ENCODE measurements at regions not wholly inside any gene's neighbourhood (a gene's known extent, or its start where the extent isn't known, plus 50 kb on each side); places are given as distances from the start of the nearest gene placed in this dataset.

DNA sequence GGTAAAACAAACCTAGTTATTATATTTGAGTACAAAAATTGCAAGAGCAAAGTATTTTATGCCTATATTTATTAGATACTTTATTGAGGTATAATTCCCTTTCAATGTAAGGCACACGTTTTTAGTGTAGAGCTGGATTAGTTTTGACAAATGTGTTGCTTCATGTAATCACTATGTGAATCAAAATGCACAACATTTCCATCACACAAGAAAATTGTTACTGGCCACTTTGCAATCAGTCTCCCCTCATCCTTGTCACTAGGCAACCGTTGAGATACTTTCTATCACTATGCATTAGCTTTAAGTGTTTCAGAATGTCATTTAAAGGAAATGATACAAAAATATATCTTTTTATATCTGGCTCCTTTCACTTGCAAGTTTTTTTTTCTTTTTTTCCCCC, 531.0 kb downstream of the CCER1 start:
- ChIA-PET SMC1A (ENCODE audit: uncharacterized antibody, unreplicated experiment) (no interaction called here), RAD21 (ENCODE audit: unreplicated experiment) (no interaction called here)
- no peak for TF ChIP-seq SUZ12 (IDR thresholded peaks at IDR 0.05; ENCODE audit: unreplicated experiment)
- TF ChIP-seq, protein P1, sequence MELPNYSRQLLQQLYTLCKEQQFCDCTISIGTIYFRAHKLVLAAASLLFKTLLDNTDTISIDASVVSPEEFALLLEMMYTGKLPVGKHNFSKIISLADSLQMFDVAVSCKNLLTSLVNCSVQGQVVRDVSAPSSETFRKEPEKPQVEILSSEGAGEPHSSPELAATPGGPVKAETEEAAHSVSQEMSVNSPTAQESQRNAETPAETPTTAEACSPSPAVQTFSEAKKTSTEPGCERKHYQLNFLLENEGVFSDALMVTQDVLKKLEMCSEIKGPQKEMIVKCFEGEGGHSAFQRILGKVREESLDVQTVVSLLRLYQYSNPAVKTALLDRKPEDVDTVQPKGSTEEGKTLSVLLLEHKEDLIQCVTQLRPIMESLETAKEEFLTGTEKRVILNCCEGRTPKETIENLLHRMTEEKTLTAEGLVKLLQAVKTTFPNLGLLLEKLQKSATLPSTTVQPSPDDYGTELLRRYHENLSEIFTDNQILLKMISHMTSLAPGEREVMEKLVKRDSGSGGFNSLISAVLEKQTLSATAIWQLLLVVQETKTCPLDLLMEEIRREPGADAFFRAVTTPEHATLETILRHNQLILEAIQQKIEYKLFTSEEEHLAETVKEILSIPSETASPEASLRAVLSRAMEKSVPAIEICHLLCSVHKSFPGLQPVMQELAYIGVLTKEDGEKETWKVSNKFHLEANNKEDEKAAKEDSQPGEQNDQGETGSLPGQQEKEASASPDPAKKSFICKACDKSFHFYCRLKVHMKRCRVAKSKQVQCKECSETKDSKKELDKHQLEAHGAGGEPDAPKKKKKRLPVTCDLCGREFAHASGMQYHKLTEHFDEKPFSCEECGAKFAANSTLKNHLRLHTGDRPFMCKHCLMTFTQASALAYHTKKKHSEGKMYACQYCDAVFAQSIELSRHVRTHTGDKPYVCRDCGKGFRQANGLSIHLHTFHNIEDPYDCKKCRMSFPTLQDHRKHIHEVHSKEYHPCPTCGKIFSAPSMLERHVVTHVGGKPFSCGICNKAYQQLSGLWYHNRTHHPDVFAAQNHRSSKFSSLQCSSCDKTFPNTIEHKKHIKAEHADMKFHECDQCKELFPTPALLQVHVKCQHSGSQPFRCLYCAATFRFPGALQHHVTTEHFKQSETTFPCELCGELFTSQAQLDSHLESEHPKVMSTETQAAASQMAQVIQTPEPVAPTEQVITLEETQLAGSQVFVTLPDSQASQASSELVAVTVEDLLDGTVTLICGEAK (IDR thresholded peaks at IDR 0.05; ENCODE audit: borderline replicate concordance): no peak
- no peak for TF ChIP-seq PAX5 (IDR thresholded peaks at IDR 0.05; ENCODE audit: borderline replicate concordance, low read depth, low read length)
- TF ChIP-seq, protein P2, sequence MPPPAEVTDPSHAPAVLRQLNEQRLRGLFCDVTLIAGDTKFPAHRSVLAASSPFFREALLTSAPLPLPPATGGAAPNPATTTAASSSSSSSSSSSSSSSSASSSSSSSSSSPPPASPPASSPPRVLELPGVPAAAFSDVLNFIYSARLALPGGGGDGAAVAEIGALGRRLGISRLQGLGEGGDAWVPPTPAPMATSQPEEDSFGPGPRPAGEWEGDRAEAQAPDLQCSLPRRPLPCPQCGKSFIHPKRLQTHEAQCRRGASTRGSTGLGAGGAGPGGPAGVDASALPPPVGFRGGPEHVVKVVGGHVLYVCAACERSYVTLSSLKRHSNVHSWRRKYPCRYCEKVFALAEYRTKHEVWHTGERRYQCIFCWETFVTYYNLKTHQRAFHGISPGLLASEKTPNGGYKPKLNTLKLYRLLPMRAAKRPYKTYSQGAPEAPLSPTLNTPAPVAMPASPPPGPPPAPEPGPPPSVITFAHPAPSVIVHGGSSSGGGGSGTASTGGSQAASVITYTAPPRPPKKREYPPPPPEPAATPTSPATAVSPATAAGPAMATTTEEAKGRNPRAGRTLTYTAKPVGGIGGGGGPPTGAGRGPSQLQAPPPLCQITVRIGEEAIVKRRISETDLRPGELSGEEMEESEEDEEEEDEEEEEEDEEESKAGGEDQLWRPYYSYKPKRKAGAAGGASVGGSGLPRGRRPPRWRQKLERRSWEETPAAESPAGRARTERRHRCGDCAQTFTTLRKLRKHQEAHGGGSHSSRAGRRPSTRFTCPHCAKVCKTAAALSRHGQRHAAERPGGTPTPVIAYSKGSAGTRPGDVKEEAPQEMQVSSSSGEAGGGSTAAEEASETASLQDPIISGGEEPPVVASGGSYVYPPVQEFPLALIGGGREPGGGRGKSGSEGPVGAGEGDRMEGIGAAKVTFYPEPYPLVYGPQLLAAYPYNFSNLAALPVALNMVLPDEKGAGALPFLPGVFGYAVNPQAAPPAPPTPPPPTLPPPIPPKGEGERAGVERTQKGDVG (CRISPR knock-in tag; IDR thresholded peaks at IDR 0.05): no peak
- no peak for TF ChIP-seq ZNF217 (IDR thresholded peaks at IDR 0.05)
- TF ChIP-seq, protein P3, sequence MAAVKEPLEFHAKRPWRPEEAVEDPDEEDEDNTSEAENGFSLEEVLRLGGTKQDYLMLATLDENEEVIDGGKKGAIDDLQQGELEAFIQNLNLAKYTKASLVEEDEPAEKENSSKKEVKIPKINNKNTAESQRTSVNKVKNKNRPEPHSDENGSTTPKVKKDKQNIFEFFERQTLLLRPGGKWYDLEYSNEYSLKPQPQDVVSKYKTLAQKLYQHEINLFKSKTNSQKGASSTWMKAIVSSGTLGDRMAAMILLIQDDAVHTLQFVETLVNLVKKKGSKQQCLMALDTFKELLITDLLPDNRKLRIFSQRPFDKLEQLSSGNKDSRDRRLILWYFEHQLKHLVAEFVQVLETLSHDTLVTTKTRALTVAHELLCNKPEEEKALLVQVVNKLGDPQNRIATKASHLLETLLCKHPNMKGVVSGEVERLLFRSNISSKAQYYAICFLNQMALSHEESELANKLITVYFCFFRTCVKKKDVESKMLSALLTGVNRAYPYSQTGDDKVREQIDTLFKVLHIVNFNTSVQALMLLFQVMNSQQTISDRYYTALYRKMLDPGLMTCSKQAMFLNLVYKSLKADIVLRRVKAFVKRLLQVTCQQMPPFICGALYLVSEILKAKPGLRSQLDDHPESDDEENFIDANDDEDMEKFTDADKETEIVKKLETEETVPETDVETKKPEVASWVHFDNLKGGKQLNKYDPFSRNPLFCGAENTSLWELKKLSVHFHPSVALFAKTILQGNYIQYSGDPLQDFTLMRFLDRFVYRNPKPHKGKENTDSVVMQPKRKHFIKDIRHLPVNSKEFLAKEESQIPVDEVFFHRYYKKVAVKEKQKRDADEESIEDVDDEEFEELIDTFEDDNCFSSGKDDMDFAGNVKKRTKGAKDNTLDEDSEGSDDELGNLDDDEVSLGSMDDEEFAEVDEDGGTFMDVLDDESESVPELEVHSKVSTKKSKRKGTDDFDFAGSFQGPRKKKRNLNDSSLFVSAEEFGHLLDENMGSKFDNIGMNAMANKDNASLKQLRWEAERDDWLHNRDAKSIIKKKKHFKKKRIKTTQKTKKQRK (IDR thresholded peaks at IDR 0.05; ENCODE audit: low read depth, low read length): no peak
- TF ChIP-seq CHD2 (IDR thresholded peaks at IDR 0.05; ENCODE audit: borderline replicate concordance, low read depth, low read length): no peak
- TF ChIP-seq, protein P4, sequence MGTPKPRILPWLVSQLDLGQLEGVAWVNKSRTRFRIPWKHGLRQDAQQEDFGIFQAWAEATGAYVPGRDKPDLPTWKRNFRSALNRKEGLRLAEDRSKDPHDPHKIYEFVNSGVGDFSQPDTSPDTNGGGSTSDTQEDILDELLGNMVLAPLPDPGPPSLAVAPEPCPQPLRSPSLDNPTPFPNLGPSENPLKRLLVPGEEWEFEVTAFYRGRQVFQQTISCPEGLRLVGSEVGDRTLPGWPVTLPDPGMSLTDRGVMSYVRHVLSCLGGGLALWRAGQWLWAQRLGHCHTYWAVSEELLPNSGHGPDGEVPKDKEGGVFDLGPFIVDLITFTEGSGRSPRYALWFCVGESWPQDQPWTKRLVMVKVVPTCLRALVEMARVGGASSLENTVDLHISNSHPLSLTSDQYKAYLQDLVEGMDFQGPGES (IDR thresholded peaks at IDR 0.05): no peak
- TF ChIP-seq MEF2A (IDR thresholded peaks at IDR 0.05; ENCODE audit: insufficient read depth, low read depth, low read length): no peak
- no peak for TF ChIP-seq CBFB (IDR thresholded peaks at IDR 0.05; ENCODE audit: low read depth)
- TF ChIP-seq BMI1 (IDR thresholded peaks at IDR 0.05; ENCODE audit: borderline replicate concordance): no peak

More for the DNA sequence above, 531.0 kb downstream of the CCER1 start:
- Histone ChIP-seq H3K4me2 (ENCODE audit: control insufficient read depth, insufficient read depth) (no peak overlapping the region), H3K4me1 (ENCODE audit: control insufficient read depth, insufficient read depth, low read length) (no peaks in the 10 kb centered on the region), H3K79me2 (ENCODE audit: control insufficient read depth, insufficient read depth, low read length) (no peaks in the 10 kb centered on the region), H3K4me3 (no peak overlapping the region), H3K9me3 (replicated peaks; ENCODE audit: control insufficient read depth, insufficient read depth, low read length) (no peaks in the 10 kb centered on the region), H2AFZ (ENCODE audit: control insufficient read depth, low read depth, low read length) (no peak overlapping the region), H4K20me1 (ENCODE audit: control insufficient read depth, insufficient read depth) (no peaks in the 10 kb centered on the region), H3K27ac (ENCODE audit: control insufficient read depth, insufficient read depth) (no peak overlapping the region), H3K27me3 (replicated peaks in 1 of 2; ENCODE audit: control insufficient read depth in 2 of 2, insufficient read depth in 2 of 2, low read length in 1 of 2) (no peaks in the 10 kb centered on the region), H3K9ac (ENCODE audit: control insufficient read depth, insufficient read depth, low read length) (no peak overlapping the region), H3K36me3 (ENCODE audit: control insufficient read depth in 2 of 2, insufficient read depth in 2 of 2, low read length in 1 of 2) (no peaks in the 10 kb centered on the region)
- intact Hi-C loops (cut with micrococcal nuclease; ENCODE audit: unreplicated experiment): no loop called here
- in situ Hi-C loops (cut with MboI): no loop called here
- WGBS (ENCODE audit: insufficient coverage, insufficient replicate concordance, low lambda C conversion rate, missing lambda C conversion rate): 0% methylated on average over 2 of the region's 2 CpGs
- BruUV-seq (replicated peaks): no TSS peak
- ChIA-PET POLR2A (no interaction called here), CTCF (no interaction called here)
- ATAC-seq (no peak), FAIRE-seq (no peak), DNase-seq (ENCODE audit: low read depth, low spot score) (no peak)

Data from GM12878 (cell line).